ENCODE measurements at regions not wholly inside any gene's neighbourhood (a gene's known extent, or its start where the extent isn't known, plus 50 kb on each side); places are given as distances from the start of the nearest gene placed in this dataset.

DNA sequence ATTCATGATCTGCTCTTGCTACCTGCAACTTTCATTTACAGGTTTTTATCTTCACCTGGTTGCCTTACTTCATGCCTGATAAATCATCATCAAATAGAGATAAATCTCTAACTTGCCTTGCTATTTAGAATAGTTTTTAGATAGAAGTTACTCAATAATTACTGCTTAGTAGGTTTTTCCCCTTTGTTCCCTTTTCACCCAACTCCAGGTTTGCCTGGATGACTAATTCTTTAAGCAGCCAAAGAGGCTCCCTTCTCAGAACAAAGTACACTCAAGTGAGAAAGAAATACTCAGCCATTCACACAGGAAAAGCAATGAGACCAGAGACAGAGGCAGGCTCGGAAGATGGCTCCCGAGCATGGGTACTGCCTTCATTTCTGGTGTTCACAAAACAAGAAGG, 268.1 kb upstream of the CRBN start:
- no peaks in the 10 kb centered on the region for H3K4me1 ChIP-seq (ENCODE audit: low read length)

DNA sequence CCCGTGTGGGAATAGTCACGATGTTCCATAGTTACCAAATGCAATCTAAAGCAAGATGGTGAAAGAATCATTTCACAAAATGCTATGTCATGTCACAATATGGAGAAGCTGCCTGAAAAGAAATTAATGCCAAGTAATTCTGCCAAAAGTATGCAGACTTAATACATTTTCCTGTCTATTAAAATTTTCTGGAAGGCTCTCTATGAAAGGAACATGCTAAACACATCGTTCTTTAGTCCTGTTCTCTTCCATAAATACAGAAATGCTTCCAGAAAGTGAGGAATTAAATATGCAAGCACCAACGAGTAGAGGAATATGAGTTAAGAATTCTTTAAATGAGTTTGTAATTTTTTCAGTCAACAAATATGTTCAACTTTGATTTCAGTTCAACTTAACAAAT, 266.8 kb upstream of the CRBN start:
- no peaks in the 10 kb centered on the region for H3K9me3 ChIP-seq (ENCODE audit: insufficient read depth, low read length)
- H3K36me3 ChIP-seq (replicated peaks; ENCODE audit: low read depth, low read length), result no peaks in the 10 kb centered on the region
- H3K4me1 ChIP-seq (ENCODE audit: low read length), result no peaks in the 10 kb centered on the region
- TF ChIP-seq, protein P1, sequence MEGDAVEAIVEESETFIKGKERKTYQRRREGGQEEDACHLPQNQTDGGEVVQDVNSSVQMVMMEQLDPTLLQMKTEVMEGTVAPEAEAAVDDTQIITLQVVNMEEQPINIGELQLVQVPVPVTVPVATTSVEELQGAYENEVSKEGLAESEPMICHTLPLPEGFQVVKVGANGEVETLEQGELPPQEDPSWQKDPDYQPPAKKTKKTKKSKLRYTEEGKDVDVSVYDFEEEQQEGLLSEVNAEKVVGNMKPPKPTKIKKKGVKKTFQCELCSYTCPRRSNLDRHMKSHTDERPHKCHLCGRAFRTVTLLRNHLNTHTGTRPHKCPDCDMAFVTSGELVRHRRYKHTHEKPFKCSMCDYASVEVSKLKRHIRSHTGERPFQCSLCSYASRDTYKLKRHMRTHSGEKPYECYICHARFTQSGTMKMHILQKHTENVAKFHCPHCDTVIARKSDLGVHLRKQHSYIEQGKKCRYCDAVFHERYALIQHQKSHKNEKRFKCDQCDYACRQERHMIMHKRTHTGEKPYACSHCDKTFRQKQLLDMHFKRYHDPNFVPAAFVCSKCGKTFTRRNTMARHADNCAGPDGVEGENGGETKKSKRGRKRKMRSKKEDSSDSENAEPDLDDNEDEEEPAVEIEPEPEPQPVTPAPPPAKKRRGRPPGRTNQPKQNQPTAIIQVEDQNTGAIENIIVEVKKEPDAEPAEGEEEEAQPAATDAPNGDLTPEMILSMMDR (IDR thresholded peaks at IDR 0.05; ENCODE audit: low read depth, low read length), result no peak
- no peak for TF ChIP-seq EZH2phosphoT487 (IDR thresholded peaks at IDR 0.05; ENCODE audit: low read depth)
- no peaks in the 10 kb centered on the region for H3K79me2 ChIP-seq (ENCODE audit: low read length)
- no peak overlapping the region for H3K4me3 ChIP-seq (ENCODE audit: low read length)
- no peak overlapping the region for H3K27ac ChIP-seq (ENCODE audit: low read length)
- no peak overlapping the region for H3K9ac ChIP-seq (ENCODE audit: low read length)
- H4K20me1 ChIP-seq (ENCODE audit: insufficient read depth, low read length), result no peaks in the 10 kb centered on the region
- H2AFZ ChIP-seq (ENCODE audit: low read depth, low read length), result no peak overlapping the region
- no peak overlapping the region for H3K4me2 ChIP-seq (ENCODE audit: low read length)
- H3K27me3 ChIP-seq (ENCODE audit: low read depth, low read length), result no peaks in the 10 kb centered on the region

More for the DNA sequence above, 268.1 kb upstream of the CRBN start:
- Histone ChIP-seq H3K79me2 (ENCODE audit: low read length) (no peaks in the 10 kb centered on the region), H3K9me3 (ENCODE audit: insufficient read depth, low read length) (no peaks in the 10 kb centered on the region), H3K9ac (ENCODE audit: low read length) (no peak overlapping the region), H4K20me1 (ENCODE audit: insufficient read depth, low read length) (no peaks in the 10 kb centered on the region), H3K4me2 (ENCODE audit: low read length) (no peak overlapping the region), H3K27ac (ENCODE audit: low read length) (no peak overlapping the region), H3K27me3 (ENCODE audit: low read depth, low read length) (no peaks in the 10 kb centered on the region), H3K36me3 (replicated peaks; ENCODE audit: low read depth, low read length) (no peaks in the 10 kb centered on the region), H2AFZ (ENCODE audit: low read depth, low read length) (no peak overlapping the region), H3K4me3 (ENCODE audit: low read length) (no peak overlapping the region)
- no peak for TF ChIP-seq EZH2phosphoT487 (IDR thresholded peaks at IDR 0.05; ENCODE audit: low read depth)
- TF ChIP-seq, protein P1 (IDR thresholded peaks at IDR 0.05; ENCODE audit: low read depth, low read length), result no peak

DNA sequence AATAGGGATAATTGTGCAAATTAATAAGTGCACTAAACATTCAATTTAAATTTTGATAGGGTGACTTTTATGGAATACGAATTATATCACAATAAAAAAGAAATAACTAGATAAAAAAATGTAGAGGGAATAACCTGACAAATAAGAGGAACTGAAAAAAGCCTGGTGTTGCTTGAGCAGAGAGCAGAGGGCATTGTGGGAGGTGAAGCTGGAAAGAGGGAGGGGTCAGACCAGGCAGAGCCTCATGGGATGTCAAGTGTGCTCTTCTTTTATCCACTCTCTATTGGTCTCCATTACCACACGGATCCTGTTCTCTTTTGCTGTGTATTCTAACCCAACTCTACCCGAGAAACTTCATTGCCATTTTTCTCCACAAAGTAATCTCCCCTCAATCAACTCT, 264.0 kb upstream of the CRBN start:
- Histone ChIP-seq H3K4me3 (ENCODE audit: low read length) (no peak overlapping the region), H3K36me3 (replicated peaks; ENCODE audit: low read depth, low read length) (no peaks in the 10 kb centered on the region), H3K27ac (ENCODE audit: low read length) (no peak overlapping the region), H3K79me2 (ENCODE audit: low read length) (no peaks in the 10 kb centered on the region), H3K4me2 (ENCODE audit: low read length) (no peak overlapping the region; the same call in 1 of the 2 replicates), H3K9ac (ENCODE audit: low read length) (no peak overlapping the region), H4K20me1 (ENCODE audit: insufficient read depth, low read length) (no peaks in the 10 kb centered on the region), H3K9me3 (ENCODE audit: insufficient read depth, low read length) (no peaks in the 10 kb centered on the region), H3K27me3 (ENCODE audit: low read depth, low read length) (no peaks in the 10 kb centered on the region), H2AFZ (ENCODE audit: low read depth, low read length) (0 out of 2 replicates have a peak overlapping the region, but pooled peaks have one; percentile 66), H3K4me1 (ENCODE audit: low read length) (no peaks in the 10 kb centered on the region)
- TF ChIP-seq, protein P1 (IDR thresholded peaks at IDR 0.05; ENCODE audit: low read depth, low read length), result no peak
- TF ChIP-seq EZH2phosphoT487 (IDR thresholded peaks at IDR 0.05; ENCODE audit: low read depth), result no peak

DNA sequence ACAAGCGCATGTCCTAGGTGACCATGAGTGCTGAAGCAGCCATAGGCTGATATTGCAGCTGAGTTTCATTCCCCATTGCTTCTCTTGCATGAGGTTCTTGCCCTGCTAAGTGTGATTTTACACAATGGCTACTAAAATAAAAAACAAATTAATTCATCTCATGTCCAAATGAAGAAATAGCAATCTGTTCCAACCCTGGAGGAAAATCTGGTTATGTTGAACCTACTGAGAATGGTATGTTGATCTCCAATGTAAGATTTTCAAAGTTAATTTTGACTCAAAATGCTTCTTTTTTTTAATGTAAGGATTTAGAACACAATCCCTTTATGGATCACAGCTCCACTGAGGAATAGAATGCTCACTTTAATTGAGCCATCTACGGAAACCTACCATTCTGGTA, 254.2 kb upstream of the CRBN start:
- Histone ChIP-seq H2AFZ (ENCODE audit: low read depth, low read length) (no peak overlapping the region), H3K4me2 (ENCODE audit: low read length) (no peak overlapping the region), H3K27ac (ENCODE audit: low read length) (no peak overlapping the region), H3K79me2 (ENCODE audit: low read length) (no peaks in the 10 kb centered on the region), H3K4me3 (ENCODE audit: low read length) (no peak overlapping the region), H4K20me1 (ENCODE audit: insufficient read depth, low read length) (no peaks in the 10 kb centered on the region), H3K9ac (ENCODE audit: low read length) (no peak overlapping the region), H3K4me1 (ENCODE audit: low read length) (no peaks in the 10 kb centered on the region), H3K9me3 (ENCODE audit: insufficient read depth, low read length) (no peaks in the 10 kb centered on the region), H3K36me3 (replicated peaks; ENCODE audit: low read depth, low read length) (no peaks in the 10 kb centered on the region), H3K27me3 (ENCODE audit: low read depth, low read length) (peaks cover 6% of the 10 kb centered on the region; the same call in 1 of the 2 replicates)
- no peak for TF ChIP-seq EZH2phosphoT487 (IDR thresholded peaks at IDR 0.05; ENCODE audit: low read depth)
- TF ChIP-seq, protein P1 (IDR thresholded peaks at IDR 0.05; ENCODE audit: low read depth, low read length), result no peak
